NCI-H526 (cell line): ENCODE measurements at regions not wholly inside any gene's neighbourhood (a gene's known extent, or its start where the extent isn't known, plus 50 kb on each side); places are given as distances from the start of the nearest gene placed in this dataset.
"Not testable (repeated sequence)": the region's sequence is repeated elsewhere in the genome, so short reads cannot be mapped to it uniquely, and the experiment has no call there.

Source experiments
- DNase-seq, 2 experiments: peaks; one replicate each; lab custom pipeline; 2025; lab: John Stamatoyannopoulos, UW

- not testable (repeated sequence) for DNase-seq
Observed at GRCh38 chr18:39127538-39127937, 1561.9 kb upstream of the CELF4 start.

GRCh38 chr18:39113790-39114189 is 1548.2 kb upstream of the CELF4 start:
- DNase-seq = no peak

GRCh38 chr18:39105104-39105503 is 1539.5 kb upstream of the CELF4 start:
- DNase-seq = no peak

- DNase-seq = no peak
Observed at GRCh38 chr18:39072970-39073369, 1507.4 kb upstream of the CELF4 start.

- DNase-seq = no peak
Observed at GRCh38 chr18:39062426-39062825, 1496.8 kb upstream of the CELF4 start.

- no peak for DNase-seq
Observed at GRCh38 chr18:39058386-39059000, 1492.9 kb upstream of the CELF4 start.

GRCh38 chr18:39057423-39058064 is 1491.9 kb upstream of the CELF4 start:
- no peak for DNase-seq

GRCh38 chr18:39053571-39053970 is 1488.0 kb upstream of the CELF4 start:
- DNase-seq = no peak

GRCh38 chr18:39051013-39051412 is 1485.4 kb upstream of the CELF4 start:
- no peak for DNase-seq

GRCh38 chr18:39039813-39040212 is 1474.2 kb upstream of the CELF4 start:
- DNase-seq = no peak

GRCh38 chr18:39037925-39038324 is 1472.3 kb upstream of the CELF4 start:
- DNase-seq = no peak

- no peak for DNase-seq
Observed at GRCh38 chr18:39033312-39033711, 1467.7 kb upstream of the CELF4 start.

- no peak for DNase-seq
Observed at GRCh38 chr18:39031647-39032046, 1466.0 kb upstream of the CELF4 start.

GRCh38 chr18:39030124-39030655 is 1464.6 kb upstream of the CELF4 start:
- no peak for DNase-seq

- no peak for DNase-seq
Observed at GRCh38 chr18:39025531-39025930, 1459.9 kb upstream of the CELF4 start.

GRCh38 chr18:39019989-39020388 is 1454.4 kb upstream of the CELF4 start:
- DNase-seq = no peak

GRCh38 chr18:39007031-39007902 is 1441.7 kb upstream of the CELF4 start:
- DNase-seq = no peak

GRCh38 chr18:38996056-38996455 is 1430.5 kb upstream of the CELF4 start:
- no peak for DNase-seq

- no peak for DNase-seq
Observed at GRCh38 chr18:38993342-38993741, 1427.7 kb upstream of the CELF4 start.

- DNase-seq = no peak
Observed at GRCh38 chr18:38984968-38985367, 1419.4 kb upstream of the CELF4 start.

GRCh38 chr18:38982072-38982471 is 1416.5 kb upstream of the CELF4 start:
- no peak for DNase-seq

- DNase-seq = no peak
Observed at GRCh38 chr18:38981389-38981788, 1415.8 kb upstream of the CELF4 start.

- DNase-seq = no peak
Observed at GRCh38 chr18:38980420-38980819, 1414.8 kb upstream of the CELF4 start.
